ENCODE measurements at regions not wholly inside any gene's neighbourhood (a gene's known extent, or its start where the extent isn't known, plus 50 kb on each side); places are given as distances from the start of the nearest gene placed in this dataset.

GRCh38 chr14:42269234-42269633 is 662.6 kb downstream of the LRFN5 start:
- no peak for TF ChIP-seq GLIS3 (CRISPR knock-in tag; IDR thresholded peaks at IDR 0.05)
- ATAC-seq: no peak

DNA sequence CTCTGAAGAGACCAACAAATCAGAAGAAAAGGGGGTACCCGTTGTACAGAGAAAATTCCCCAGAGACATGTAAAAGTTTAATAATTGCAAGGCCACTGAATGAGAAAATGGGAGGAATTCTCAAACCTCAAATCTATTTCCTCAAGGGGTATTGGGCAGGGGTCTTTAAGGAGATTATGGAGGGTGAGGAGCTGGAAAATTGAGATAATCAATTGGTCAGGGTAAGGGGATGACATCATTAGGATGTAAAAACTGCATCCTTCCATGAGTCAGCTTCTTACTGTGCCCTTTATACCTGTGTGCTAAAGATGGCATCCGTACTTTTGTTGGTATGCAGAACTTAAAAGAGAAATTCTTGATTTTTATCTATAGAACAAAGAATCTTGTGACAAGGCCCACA is 641.5 kb downstream of the LRFN5 start:
- TF ChIP-seq, protein P1, sequence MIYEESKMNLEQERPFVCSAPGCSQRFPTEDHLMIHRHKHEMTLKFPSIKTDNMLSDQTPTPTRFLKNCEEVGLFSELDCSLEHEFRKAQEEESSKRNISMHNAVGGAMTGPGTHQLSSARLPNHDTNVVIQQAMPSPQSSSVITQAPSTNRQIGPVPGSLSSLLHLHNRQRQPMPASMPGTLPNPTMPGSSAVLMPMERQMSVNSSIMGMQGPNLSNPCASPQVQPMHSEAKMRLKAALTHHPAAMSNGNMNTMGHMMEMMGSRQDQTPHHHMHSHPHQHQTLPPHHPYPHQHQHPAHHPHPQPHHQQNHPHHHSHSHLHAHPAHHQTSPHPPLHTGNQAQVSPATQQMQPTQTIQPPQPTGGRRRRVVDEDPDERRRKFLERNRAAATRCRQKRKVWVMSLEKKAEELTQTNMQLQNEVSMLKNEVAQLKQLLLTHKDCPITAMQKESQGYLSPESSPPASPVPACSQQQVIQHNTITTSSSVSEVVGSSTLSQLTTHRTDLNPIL (CRISPR knock-in tag; IDR thresholded peaks at IDR 0.05; ENCODE audit: low read depth): no peak
- TF ChIP-seq ISL1 (CRISPR knock-in tag; IDR thresholded peaks at IDR 0.05): no peak
- TF ChIP-seq, protein P2, sequence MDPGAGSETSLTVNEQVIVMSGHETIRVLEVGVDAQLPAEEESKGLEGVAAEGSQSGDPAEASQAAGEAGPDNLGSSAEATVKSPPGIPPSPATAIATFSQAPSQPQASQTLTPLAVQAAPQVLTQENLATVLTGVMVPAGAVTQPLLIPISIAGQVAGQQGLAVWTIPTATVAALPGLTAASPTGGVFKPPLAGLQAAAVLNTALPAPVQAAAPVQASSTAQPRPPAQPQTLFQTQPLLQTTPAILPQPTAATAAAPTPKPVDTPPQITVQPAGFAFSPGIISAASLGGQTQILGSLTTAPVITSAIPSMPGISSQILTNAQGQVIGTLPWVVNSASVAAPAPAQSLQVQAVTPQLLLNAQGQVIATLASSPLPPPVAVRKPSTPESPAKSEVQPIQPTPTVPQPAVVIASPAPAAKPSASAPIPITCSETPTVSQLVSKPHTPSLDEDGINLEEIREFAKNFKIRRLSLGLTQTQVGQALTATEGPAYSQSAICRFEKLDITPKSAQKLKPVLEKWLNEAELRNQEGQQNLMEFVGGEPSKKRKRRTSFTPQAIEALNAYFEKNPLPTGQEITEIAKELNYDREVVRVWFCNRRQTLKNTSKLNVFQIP (CRISPR knock-in tag; IDR thresholded peaks at IDR 0.05; ENCODE audit: borderline replicate concordance, low read depth): no peak
- no peak for TF ChIP-seq BACH2 (CRISPR knock-in tag; IDR thresholded peaks at IDR 0.05; ENCODE audit: borderline replicate concordance)
- TF ChIP-seq ESRRG (CRISPR knock-in tag; IDR thresholded peaks at IDR 0.05): no peak
- ATAC-seq: no peak

- no peak for ATAC-seq
- TF ChIP-seq, protein P1 (CRISPR knock-in tag; IDR thresholded peaks at IDR 0.05; ENCODE audit: low read depth): no peak
- TF ChIP-seq, protein P3, sequence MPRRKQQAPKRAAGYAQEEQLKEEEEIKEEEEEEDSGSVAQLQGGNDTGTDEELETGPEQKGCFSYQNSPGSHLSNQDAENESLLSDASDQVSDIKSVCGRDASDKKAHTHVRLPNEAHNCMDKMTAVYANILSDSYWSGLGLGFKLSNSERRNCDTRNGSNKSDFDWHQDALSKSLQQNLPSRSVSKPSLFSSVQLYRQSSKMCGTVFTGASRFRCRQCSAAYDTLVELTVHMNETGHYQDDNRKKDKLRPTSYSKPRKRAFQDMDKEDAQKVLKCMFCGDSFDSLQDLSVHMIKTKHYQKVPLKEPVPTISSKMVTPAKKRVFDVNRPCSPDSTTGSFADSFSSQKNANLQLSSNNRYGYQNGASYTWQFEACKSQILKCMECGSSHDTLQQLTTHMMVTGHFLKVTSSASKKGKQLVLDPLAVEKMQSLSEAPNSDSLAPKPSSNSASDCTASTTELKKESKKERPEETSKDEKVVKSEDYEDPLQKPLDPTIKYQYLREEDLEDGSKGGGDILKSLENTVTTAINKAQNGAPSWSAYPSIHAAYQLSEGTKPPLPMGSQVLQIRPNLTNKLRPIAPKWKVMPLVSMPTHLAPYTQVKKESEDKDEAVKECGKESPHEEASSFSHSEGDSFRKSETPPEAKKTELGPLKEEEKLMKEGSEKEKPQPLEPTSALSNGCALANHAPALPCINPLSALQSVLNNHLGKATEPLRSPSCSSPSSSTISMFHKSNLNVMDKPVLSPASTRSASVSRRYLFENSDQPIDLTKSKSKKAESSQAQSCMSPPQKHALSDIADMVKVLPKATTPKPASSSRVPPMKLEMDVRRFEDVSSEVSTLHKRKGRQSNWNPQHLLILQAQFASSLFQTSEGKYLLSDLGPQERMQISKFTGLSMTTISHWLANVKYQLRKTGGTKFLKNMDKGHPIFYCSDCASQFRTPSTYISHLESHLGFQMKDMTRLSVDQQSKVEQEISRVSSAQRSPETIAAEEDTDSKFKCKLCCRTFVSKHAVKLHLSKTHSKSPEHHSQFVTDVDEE (CRISPR knock-in tag; IDR thresholded peaks at IDR 0.05): no peak
- TF ChIP-seq TOX (CRISPR knock-in tag; IDR thresholded peaks at IDR 0.05; ENCODE audit: borderline replicate concordance) (no peak), OSR1 (CRISPR knock-in tag; IDR thresholded peaks at IDR 0.05) (no peak), ZFP30 (CRISPR knock-in tag; IDR thresholded peaks at IDR 0.05) (no peak), ZFP3 (CRISPR knock-in tag; IDR thresholded peaks at IDR 0.05) (no peak), BACH2 (CRISPR knock-in tag; IDR thresholded peaks at IDR 0.05; ENCODE audit: borderline replicate concordance) (no peak), ZNF565 (CRISPR knock-in tag; conservative IDR thresholded peaks at IDR 0.05; ENCODE audit: low read depth) (no peak), TCF4 (CRISPR knock-in tag; IDR thresholded peaks at IDR 0.05; ENCODE audit: borderline replicate concordance) (no peak), GLIS3 (CRISPR knock-in tag; IDR thresholded peaks at IDR 0.05) (no peak), CSDC2 (CRISPR knock-in tag; IDR thresholded peaks at IDR 0.05) (no peak), RARB (CRISPR knock-in tag; IDR thresholded peaks at IDR 0.05) (no peak)
- TF ChIP-seq, protein P2 (CRISPR knock-in tag; IDR thresholded peaks at IDR 0.05; ENCODE audit: borderline replicate concordance, low read depth): no peak
- TF ChIP-seq, protein P4, sequence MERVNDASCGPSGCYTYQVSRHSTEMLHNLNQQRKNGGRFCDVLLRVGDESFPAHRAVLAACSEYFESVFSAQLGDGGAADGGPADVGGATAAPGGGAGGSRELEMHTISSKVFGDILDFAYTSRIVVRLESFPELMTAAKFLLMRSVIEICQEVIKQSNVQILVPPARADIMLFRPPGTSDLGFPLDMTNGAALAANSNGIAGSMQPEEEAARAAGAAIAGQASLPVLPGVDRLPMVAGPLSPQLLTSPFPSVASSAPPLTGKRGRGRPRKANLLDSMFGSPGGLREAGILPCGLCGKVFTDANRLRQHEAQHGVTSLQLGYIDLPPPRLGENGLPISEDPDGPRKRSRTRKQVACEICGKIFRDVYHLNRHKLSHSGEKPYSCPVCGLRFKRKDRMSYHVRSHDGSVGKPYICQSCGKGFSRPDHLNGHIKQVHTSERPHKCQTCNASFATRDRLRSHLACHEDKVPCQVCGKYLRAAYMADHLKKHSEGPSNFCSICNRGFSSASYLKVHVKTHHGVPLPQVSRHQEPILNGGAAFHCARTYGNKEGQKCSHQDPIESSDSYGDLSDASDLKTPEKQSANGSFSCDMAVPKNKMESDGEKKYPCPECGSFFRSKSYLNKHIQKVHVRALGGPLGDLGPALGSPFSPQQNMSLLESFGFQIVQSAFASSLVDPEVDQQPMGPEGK (CRISPR knock-in tag; IDR thresholded peaks at IDR 0.05; ENCODE audit: borderline replicate concordance): no peak
Measured at GRCh38 chr14:42241101-42241500, 634.4 kb downstream of the LRFN5 start.

DNA sequence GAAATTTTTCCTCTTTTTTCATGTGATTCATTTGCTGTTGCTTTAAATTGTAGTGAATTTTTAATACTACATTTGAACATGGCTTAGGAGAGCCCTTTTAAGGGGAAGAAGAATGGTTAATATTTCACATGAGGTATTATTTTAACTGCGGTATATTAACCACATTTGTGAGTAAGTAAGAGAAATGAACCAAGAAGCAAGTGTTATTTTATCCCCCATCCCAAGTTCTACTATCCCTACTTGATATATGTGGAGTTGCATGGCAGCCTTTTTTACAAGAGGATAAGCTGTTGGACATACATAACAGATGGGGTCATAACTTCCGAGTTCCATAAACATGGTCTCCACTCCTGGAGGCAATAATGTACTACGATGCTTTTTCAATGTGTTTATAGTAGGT is 623.3 kb downstream of the LRFN5 start:
- no peak for ATAC-seq
- TF ChIP-seq, protein P1 (CRISPR knock-in tag; IDR thresholded peaks at IDR 0.05; ENCODE audit: low read depth): no peak
- TF ChIP-seq PPARA (CRISPR knock-in tag; IDR thresholded peaks at IDR 0.05; ENCODE audit: borderline replicate concordance): no peak
- no peak for TF ChIP-seq OSR1 (CRISPR knock-in tag; IDR thresholded peaks at IDR 0.05)
- TF ChIP-seq TOX (CRISPR knock-in tag; IDR thresholded peaks at IDR 0.05; ENCODE audit: borderline replicate concordance): no peak
- TF ChIP-seq CSRNP3 (CRISPR knock-in tag; IDR thresholded peaks at IDR 0.05): no peak
- no peak for TF ChIP-seq ZFP30 (CRISPR knock-in tag; IDR thresholded peaks at IDR 0.05)
- no peak for TF ChIP-seq BACH2 (CRISPR knock-in tag; IDR thresholded peaks at IDR 0.05; ENCODE audit: borderline replicate concordance)
- no peak for TF ChIP-seq ARNTL (CRISPR knock-in tag; IDR thresholded peaks at IDR 0.05; ENCODE audit: borderline replicate concordance, low read depth)
- TF ChIP-seq ZFP3 (CRISPR knock-in tag; IDR thresholded peaks at IDR 0.05): no peak
- no peak for TF ChIP-seq TCF4 (CRISPR knock-in tag; IDR thresholded peaks at IDR 0.05; ENCODE audit: borderline replicate concordance)
- no peak for TF ChIP-seq ZNF565 (CRISPR knock-in tag; conservative IDR thresholded peaks at IDR 0.05; ENCODE audit: low read depth)
- TF ChIP-seq RARB (CRISPR knock-in tag; IDR thresholded peaks at IDR 0.05): no peak
- TF ChIP-seq CSDC2 (CRISPR knock-in tag; IDR thresholded peaks at IDR 0.05): no peak
- no peak for TF ChIP-seq ESRRG (CRISPR knock-in tag; IDR thresholded peaks at IDR 0.05)
- no peak for TF ChIP-seq ZC3H10 (CRISPR knock-in tag; IDR thresholded peaks at IDR 0.05)
